ENCODE measurements at regions not wholly inside any gene's neighbourhood (a gene's known extent, or its start where the extent isn't known, plus 50 kb on each side); places are given as distances from the start of the nearest gene placed in this dataset.

- DNase-seq: no peak
These were observed 95.0 kb upstream of the PPP2R5A start for GRCh38 chr1:212190169-212190568.

DNA sequence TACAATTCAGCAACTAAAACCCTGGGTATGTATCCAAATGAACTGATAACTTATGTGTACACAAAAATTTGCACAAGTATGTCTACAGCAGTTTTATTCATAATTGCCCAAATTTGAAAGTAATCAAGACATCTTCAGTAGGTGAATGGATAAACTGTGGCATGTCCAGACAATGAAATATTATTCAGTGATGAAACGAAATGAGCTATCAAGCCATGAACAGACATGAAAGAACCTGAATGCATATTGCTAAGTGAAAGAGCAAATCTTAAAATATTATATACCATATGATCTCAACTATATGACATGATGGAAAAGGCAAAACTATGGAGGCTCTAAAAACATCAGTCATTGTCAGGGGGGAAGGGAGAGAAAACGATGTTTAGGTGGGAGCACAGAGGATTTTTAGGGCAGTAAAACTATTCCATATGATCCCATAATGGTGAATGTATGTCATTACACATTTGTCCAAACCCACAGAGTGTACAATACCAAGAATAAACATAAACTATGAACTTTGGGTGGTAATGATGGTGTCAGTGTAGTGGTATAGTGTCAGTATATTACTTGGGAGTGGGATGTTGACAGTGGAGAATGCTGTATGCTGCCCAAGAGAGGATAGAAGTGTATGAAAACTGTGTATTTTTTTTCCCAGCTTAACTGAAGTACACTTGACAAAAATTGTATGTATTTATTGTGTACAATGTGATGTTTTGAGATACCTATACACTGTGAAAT is 92.8 kb upstream of the PPP2R5A start:
- DNase-seq: no peak

GRCh38 chr1:212196355-212196754 is 88.9 kb upstream of the PPP2R5A start:
- DNase-seq: no peak

- DNase-seq: no peak
These were observed 83.7 kb upstream of the PPP2R5A start for GRCh38 chr1:212201461-212201860.

DNA sequence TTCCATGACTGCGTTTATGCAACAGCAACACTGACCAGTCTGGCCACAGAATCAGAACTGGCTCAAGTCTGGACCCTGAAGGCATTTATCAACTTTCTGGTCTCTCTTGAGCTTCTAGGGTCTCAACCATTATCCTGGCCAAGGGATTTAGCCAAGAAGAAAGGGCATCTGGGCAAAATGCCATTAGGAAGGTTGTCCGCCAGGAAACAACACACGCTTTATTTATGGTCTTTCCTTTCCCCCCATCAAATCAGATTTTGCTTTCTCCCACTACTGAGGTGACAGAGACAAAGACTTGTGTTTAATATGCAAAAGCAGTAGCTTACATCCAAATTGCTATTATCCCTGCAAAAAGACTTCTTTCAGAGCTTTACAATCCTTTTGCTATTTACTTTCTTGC is 81.6 kb upstream of the PPP2R5A start:
- DNase-seq: no peak

DNA sequence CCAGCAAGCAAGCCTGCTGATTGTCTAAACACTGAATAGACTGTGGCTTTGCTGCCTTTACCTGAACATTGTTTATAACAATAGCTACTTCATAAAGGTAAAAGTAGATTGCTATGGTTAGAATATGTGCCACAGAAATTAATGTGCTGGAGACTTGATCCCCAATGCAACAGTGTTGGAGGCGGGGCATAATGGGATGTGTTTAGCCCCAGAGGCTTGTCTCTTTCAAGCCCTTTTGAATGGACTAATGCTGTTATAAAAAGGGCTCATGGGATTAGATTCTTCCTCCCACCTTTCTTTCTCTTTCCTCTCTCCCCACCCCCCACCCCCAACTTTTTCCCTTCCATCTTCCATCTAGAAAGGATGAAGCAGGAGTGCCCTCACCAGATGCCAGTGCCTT is 80.2 kb upstream of the PPP2R5A start:
- DNase-seq: no peak

GRCh38 chr1:212205843-212206242 is 79.4 kb upstream of the PPP2R5A start:
- no peak for DNase-seq

GRCh38 chr1:212207118-212207517 is 78.1 kb upstream of the PPP2R5A start:
- no peak for DNase-seq

- DNase-seq: no peak
These were observed 77.2 kb upstream of the PPP2R5A start for GRCh38 chr1:212207822-212208520.

- no peak for DNase-seq
These were observed 76.1 kb upstream of the PPP2R5A start for GRCh38 chr1:212208978-212209644.

GRCh38 chr1:212211371-212211770 is 73.8 kb upstream of the PPP2R5A start:
- no peak for DNase-seq

- DNase-seq: no peak
These were observed 72.9 kb upstream of the PPP2R5A start for GRCh38 chr1:212212343-212212742.

DNA sequence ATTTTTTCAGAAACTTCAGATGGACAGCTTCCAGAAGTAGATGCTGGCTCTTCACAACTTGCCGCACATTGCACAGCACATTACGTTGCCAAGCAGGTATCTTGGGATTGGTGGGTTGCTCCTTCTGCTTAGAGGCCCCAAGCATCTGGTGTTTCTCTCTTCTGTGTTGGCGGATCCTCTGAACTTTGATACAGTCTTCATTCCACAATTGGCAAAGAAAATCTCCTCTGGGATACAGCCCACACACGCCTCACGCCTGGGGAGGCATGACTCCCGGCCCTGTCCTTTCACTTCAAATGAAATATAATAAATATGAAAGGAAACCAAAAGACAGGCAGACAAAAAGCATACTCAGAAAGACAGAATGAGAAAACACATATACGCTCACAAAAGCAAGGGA is 72.3 kb upstream of the PPP2R5A start:
- DNase-seq: no peak

DNA sequence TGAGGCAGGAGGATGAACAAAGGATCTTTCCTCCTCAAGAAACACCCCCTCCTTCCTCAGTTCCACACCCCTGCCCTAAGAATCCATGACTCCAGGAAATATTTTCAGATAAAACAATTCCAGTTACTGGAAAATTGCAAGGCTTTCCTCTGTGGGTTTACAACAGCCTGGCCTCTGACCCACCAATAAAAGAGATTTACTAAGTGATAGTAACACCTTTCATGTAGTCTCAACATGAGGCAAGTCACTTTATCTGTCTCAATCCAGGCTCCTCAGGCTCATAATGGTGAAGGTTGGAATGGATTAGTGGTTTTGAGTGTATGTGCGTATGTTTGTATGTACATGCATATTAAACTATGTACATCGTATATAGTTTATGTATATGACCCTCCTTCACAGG is 71.4 kb upstream of the PPP2R5A start:
- no peak for DNase-seq

GRCh38 chr1:212214325-212214724 is 70.9 kb upstream of the PPP2R5A start:
- no peak for DNase-seq

DNA sequence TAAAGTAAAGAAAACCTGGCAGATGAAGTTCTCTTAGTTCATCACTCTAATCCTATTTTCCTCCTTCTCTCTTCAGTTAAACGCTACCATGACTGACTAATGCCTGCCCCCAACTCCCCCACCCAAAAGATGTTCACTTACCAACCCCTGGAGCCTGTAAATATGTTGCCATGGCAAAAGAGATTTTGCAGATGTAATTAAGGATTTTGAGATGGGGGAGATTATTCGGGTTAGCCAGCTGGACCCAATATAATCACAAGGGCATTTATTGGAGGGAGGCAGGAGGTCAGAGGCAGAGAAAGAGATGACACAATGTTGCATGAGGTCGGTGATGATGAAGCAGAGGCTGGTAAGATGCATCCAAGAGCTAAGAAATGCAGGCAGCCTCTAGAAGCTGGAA is 69.3 kb upstream of the PPP2R5A start:
- DNase-seq: no peak

DNA sequence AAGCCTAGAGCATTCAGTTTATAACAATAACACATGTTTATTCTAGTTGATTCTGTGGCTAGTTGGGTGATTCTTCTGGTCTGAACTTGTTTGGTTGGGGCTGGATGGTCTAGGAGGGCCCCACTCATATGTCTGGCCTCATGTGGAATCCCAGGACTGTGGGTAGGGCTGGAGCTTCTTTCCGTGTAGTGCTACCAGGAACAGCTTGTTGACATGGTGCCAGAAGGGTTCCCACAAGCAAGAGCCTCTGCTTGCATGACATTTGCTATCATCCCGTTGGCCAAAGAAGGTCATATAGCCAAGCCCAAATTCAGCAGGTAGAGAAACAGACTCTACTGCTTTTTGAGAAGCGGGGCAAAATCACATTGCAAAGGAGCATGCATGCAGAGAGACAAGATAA is 67.6 kb upstream of the PPP2R5A start:
- no peak for DNase-seq

- DNase-seq: no peak
These were observed 67.1 kb upstream of the PPP2R5A start for GRCh38 chr1:212218065-212218464.

GRCh38 chr1:212218911-212219310 is 66.3 kb upstream of the PPP2R5A start:
- DNase-seq: no peak

- no peak for DNase-seq
These were observed 65.3 kb upstream of the PPP2R5A start for GRCh38 chr1:212219679-212220463.

GRCh38 chr1:212221801-212222200 is 63.4 kb upstream of the PPP2R5A start:
- no peak for DNase-seq

- DNase-seq: no peak
These were observed 61.1 kb upstream of the PPP2R5A start for GRCh38 chr1:212224102-212224501.

- no peak for DNase-seq
These were observed 59.8 kb upstream of the PPP2R5A start for GRCh38 chr1:212225416-212225815.

Measured in left hindlimb (tissue), 1 donor.